SK-N-SH (cell line): ENCODE measurements at regions not wholly inside any gene's neighbourhood (a gene's known extent, or its start where the extent isn't known, plus 50 kb on each side); places are given as distances from the start of the nearest gene placed in this dataset.

Source experiments
- CTCF ChIA-PET: fragments of 300-600, 350-600 bp; formaldehyde crosslinking; extraction: SDS; loops from one replicate; lab custom pipeline; 2021; lab: Yijun Ruan, JAX
- POLR2A ChIA-PET: fragments of 350-600 bp; sonication (Branson Sonifier 250); formaldehyde crosslinking; extraction: SDS; loops from one replicate; lab custom pipeline; 2020; ENCODE audit warnings: antibody characterized with exemption, inconsistent platforms; lab: Yijun Ruan, JAX
- DNase-seq: peaks from one replicate; pipeline ENCODE4 v3.0.0; 2012
- H2AFZ ChIP-seq: fragments of 200-600 bp; sonication (generic); 2 replicates; pipeline ENCODE4 v1.8.1; 2016; ENCODE audit warnings: antibody characterized with exemption, mild to moderate bottlenecking, low read depth
- H3F3A ChIP-seq: fragments of 200-600 bp; sonication (generic); replicated peaks from 2 replicates; pipeline ENCODE3; 2016; ENCODE audit warnings: antibody characterized with exemption, mild to moderate bottlenecking; ENCODE audit not compliant: insufficient read depth
- H3K27ac ChIP-seq, 2 experiments: fragments of 200-500 bp in 1 of 2; fragments of 200-600 bp in 1 of 2; sonication (Bioruptor generic) in 1 of 2; sonication (generic), shearing (Covaris generic) in 1 of 2; 2 replicates each; pipeline versions ENCODE4 v1.5.1 to v1.6.1; 2014 to 2016; ENCODE audit warnings: low read depth in 2 of 2, inconsistent platforms in 1 of 2, low read length in 1 of 2, mild to moderate bottlenecking in 1 of 2, mixed read lengths in 1 of 2
- H3K27me3 ChIP-seq: fragments of 200-600 bp; sonication (generic), shearing (Covaris generic); 2 replicates; pipeline ENCODE4 v1.6.1; 2016; ENCODE audit warnings: mixed run types; ENCODE audit not compliant: insufficient read depth
- H3K36me3 ChIP-seq, 2 experiments: fragments of 200-500 bp in 1 of 2; fragments of 200-600 bp in 1 of 2; sonication (Bioruptor generic) in 1 of 2; sonication (generic) in 1 of 2; replicated peaks in 1 of 2; 2 replicates each; pipeline versions ENCODE3 to v1.5.1; 2014 to 2016; ENCODE audit warnings: low read length in 1 of 2, mild to moderate bottlenecking in 1 of 2; ENCODE audit not compliant: insufficient read depth in 2 of 2, control insufficient read depth in 1 of 2
- H3K4me1 ChIP-seq, 2 experiments: fragments of 200-500 bp in 1 of 2; fragments of 200-600 bp in 1 of 2; sonication (Bioruptor generic) in 1 of 2; sonication (generic), shearing (Covaris generic) in 1 of 2; 2 replicates each; pipeline versions ENCODE4 v1.5.1 to v1.6.1; 2014 to 2016; ENCODE audit warnings: low read depth in 1 of 2, low read length in 1 of 2, mixed run types in 1 of 2; ENCODE audit not compliant: insufficient read depth in 2 of 2, control insufficient read depth in 1 of 2
- H3K4me2 ChIP-seq: fragments of 200-600 bp; sonication (generic), shearing (Covaris generic); 2 replicates; pipeline ENCODE4 v1.6.1; 2017; ENCODE audit warnings: mixed run types
- H3K4me3 ChIP-seq, 2 experiments: fragments of 200-500 bp in 1 of 2; fragments of 200-600 bp in 1 of 2; sonication (Bioruptor generic) in 1 of 2; sonication (generic), shearing (Covaris generic) in 1 of 2; 2 replicates each; pipeline versions ENCODE4 v1.5.1 to v1.8.1; 2014 to 2016; ENCODE audit warnings: low read depth in 2 of 2, inconsistent platforms in 1 of 2, low read length in 1 of 2, mild to moderate bottlenecking in 1 of 2, mixed read lengths in 1 of 2, moderate library complexity in 1 of 2
- H3K79me2 ChIP-seq: fragments of 200-600 bp; sonication (generic); 2 replicates; pipeline ENCODE4 v1.8.1; 2017; ENCODE audit warnings: mild to moderate bottlenecking; ENCODE audit not compliant: insufficient read depth
- H3K9ac ChIP-seq: fragments of 200-600 bp; sonication (generic); 2 replicates; pipeline ENCODE4 v1.6.1; 2017; ENCODE audit warnings: mixed run types
- H3K9me2 ChIP-seq: fragments of 200-600 bp; sonication (generic); 2 replicates; pipeline ENCODE4 v1.6.1; 2017; ENCODE audit warnings: mixed run types
- H3K9me3 ChIP-seq: fragments of 200-600 bp; sonication (generic); 2 replicates; pipeline ENCODE4 v1.6.1; 2017; ENCODE audit warnings: mixed run types, mild to moderate bottlenecking, moderate library complexity
- H4K20me1 ChIP-seq: fragments of 200-600 bp; sonication (generic); 2 replicates; pipeline ENCODE4 v1.6.1; 2017; ENCODE audit warnings: mild to moderate bottlenecking, mixed run types; ENCODE audit not compliant: insufficient read depth
- EP300 ChIP-seq, 2 experiments: IDR thresholded peaks; 2 replicates each; pipeline versions ENCODE4 v1.4.0 to v1.6.1; 2012; ENCODE audit warnings: borderline replicate concordance in 1 of 2, low read depth in 1 of 2, low read length in 1 of 2
- FOSL2 ChIP-seq: IDR thresholded peaks from 2 replicates; pipeline ENCODE4 v1.4.0; 2012; ENCODE audit warnings: low read depth, mild to moderate bottlenecking, moderate library complexity, borderline replicate concordance
- GABPA ChIP-seq: IDR thresholded peaks from 2 replicates; pipeline ENCODE4 v1.4.0; 2012; ENCODE audit warnings: low read depth, mild to moderate bottlenecking
- NFIC ChIP-seq: IDR thresholded peaks from 2 replicates; pipeline ENCODE4 v1.4.0; 2012; ENCODE audit warnings: borderline replicate concordance
- POLR2AphosphoS5 ChIP-seq: IDR thresholded peaks from 2 replicates; pipeline ENCODE4 v1.6.1; 2012; ENCODE audit warnings: low read depth, low read length
- RAD21 ChIP-seq: IDR thresholded peaks from 2 replicates; pipeline ENCODE4 v1.6.1; 2012; ENCODE audit warnings: mild to moderate bottlenecking, low read length
- RCOR1 ChIP-seq: fragments of 150-350 bp; IDR thresholded peaks from 2 replicates; pipeline ENCODE4 v1.6.1; 2017; ENCODE audit warnings: antibody characterized with exemption, low read length
- RXRA ChIP-seq: IDR thresholded peaks from 2 replicates; pipeline ENCODE4 v1.4.0; 2012; ENCODE audit warnings: low read depth, mild to moderate bottlenecking, borderline replicate concordance
- TCF12 ChIP-seq: IDR thresholded peaks from 2 replicates; pipeline ENCODE4 v1.4.0; 2012
- WGBS: methylation state at CpG from one replicate; pipeline ENCODE4 v1.1.6; 2017; ENCODE audit warnings: low lambda C conversion rate; 5-methylcytosine and 5-hydroxymethylcytosine counted together
- TF ChIP-seq, protein P1 (sequence below): IDR thresholded peaks from 2 replicates; pipeline ENCODE4 v1.6.1; 2012; ENCODE audit warnings: mild to moderate bottlenecking, low read depth, low read length, moderate library complexity
- TF ChIP-seq, protein P2 (sequence below): fragments of 150-350 bp; IDR thresholded peaks from 2 replicates; pipeline ENCODE4 v1.6.1; 2017; ENCODE audit warnings: antibody characterized with exemption, low read length, low read depth, borderline replicate concordance
- TF ChIP-seq, protein P3 (sequence below): IDR thresholded peaks from 2 replicates; pipeline ENCODE4 v1.4.0; 2012; ENCODE audit warnings: low read depth, borderline replicate concordance

DNA sequence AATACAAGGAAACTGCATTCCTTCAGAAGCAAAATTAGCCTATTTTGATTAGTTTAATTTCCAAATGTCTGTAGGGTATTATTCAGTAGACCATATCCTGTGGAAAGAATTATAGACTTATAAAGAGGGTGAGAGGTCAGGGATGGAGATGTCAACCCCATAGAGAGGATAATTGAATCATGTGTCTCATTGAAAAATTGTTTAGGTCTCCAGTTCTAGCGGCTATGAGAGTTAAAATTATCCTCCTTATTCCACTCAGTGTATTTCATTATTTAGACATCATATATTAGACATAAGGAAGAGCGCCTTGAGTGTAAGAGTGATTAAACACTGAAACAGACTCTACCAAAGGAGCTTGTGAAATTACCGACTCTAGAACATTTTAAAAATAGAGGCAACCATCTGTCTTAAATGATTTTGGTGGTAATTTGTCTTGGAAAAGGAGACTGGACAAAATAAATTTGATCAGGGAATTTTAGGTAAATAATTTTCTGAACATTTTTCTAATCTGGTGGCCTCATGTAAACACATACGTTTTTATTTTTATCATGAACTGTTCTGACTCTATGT lies 654.4 kb upstream of the TENM3 start:
- ChIA-PET POLR2A (no interaction called here), CTCF (no interaction called here)
- H3K4me3 ChIP-seq, result no peak overlapping the region
- H3K27ac ChIP-seq, result no peak overlapping the region
- no peak overlapping the region for H3K4me2 ChIP-seq
- no peaks in the 10 kb centered on the region for H3K27me3 ChIP-seq
- WGBS, result 56% methylated on average over 4 of the region's 4 CpGs
- TF ChIP-seq FOSL2, result no peak
- no peak for TF ChIP-seq RXRA
- TF ChIP-seq GABPA, result no peak
- no peak for TF ChIP-seq EP300 (IDR thresholded peaks at IDR 0.05; ENCODE audit: borderline replicate concordance in 1 of 2, low read depth in 1 of 2, low read length in 1 of 2)
- TF ChIP-seq, protein P1, sequence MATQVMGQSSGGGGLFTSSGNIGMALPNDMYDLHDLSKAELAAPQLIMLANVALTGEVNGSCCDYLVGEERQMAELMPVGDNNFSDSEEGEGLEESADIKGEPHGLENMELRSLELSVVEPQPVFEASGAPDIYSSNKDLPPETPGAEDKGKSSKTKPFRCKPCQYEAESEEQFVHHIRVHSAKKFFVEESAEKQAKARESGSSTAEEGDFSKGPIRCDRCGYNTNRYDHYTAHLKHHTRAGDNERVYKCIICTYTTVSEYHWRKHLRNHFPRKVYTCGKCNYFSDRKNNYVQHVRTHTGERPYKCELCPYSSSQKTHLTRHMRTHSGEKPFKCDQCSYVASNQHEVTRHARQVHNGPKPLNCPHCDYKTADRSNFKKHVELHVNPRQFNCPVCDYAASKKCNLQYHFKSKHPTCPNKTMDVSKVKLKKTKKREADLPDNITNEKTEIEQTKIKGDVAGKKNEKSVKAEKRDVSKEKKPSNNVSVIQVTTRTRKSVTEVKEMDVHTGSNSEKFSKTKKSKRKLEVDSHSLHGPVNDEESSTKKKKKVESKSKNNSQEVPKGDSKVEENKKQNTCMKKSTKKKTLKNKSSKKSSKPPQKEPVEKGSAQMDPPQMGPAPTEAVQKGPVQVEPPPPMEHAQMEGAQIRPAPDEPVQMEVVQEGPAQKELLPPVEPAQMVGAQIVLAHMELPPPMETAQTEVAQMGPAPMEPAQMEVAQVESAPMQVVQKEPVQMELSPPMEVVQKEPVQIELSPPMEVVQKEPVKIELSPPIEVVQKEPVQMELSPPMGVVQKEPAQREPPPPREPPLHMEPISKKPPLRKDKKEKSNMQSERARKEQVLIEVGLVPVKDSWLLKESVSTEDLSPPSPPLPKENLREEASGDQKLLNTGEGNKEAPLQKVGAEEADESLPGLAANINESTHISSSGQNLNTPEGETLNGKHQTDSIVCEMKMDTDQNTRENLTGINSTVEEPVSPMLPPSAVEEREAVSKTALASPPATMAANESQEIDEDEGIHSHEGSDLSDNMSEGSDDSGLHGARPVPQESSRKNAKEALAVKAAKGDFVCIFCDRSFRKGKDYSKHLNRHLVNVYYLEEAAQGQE, result no peak
- TF ChIP-seq, protein P2, sequence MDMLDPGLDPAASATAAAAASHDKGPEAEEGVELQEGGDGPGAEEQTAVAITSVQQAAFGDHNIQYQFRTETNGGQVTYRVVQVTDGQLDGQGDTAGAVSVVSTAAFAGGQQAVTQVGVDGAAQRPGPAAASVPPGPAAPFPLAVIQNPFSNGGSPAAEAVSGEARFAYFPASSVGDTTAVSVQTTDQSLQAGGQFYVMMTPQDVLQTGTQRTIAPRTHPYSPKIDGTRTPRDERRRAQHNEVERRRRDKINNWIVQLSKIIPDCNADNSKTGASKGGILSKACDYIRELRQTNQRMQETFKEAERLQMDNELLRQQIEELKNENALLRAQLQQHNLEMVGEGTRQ, result no peak
- TF ChIP-seq, protein P3, sequence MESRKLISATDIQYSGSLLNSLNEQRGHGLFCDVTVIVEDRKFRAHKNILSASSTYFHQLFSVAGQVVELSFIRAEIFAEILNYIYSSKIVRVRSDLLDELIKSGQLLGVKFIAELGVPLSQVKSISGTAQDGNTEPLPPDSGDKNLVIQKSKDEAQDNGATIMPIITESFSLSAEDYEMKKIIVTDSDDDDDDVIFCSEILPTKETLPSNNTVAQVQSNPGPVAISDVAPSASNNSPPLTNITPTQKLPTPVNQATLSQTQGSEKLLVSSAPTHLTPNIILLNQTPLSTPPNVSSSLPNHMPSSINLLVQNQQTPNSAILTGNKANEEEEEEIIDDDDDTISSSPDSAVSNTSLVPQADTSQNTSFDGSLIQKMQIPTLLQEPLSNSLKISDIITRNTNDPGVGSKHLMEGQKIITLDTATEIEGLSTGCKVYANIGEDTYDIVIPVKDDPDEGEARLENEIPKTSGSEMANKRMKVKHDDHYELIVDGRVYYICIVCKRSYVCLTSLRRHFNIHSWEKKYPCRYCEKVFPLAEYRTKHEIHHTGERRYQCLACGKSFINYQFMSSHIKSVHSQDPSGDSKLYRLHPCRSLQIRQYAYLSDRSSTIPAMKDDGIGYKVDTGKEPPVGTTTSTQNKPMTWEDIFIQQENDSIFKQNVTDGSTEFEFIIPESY, result no peak
- no peak for TF ChIP-seq RCOR1
- no peak for TF ChIP-seq POLR2AphosphoS5
- TF ChIP-seq NFIC, result no peak
- no peaks in the 10 kb centered on the region for H3F3A ChIP-seq
- DNase-seq, result no peak
- no peak overlapping the region for H2AFZ ChIP-seq
- H3K79me2 ChIP-seq, result no peaks in the 10 kb centered on the region
- H3K9me3 ChIP-seq, result no peaks in the 10 kb centered on the region
- no peaks in the 10 kb centered on the region for H4K20me1 ChIP-seq
- H3K36me3 ChIP-seq, result no peaks in the 10 kb centered on the region
- no peaks in the 10 kb centered on the region for H3K4me1 ChIP-seq
- H3K9me2 ChIP-seq, result no peaks in the 10 kb centered on the region
- no peak overlapping the region for H3K9ac ChIP-seq

DNA sequence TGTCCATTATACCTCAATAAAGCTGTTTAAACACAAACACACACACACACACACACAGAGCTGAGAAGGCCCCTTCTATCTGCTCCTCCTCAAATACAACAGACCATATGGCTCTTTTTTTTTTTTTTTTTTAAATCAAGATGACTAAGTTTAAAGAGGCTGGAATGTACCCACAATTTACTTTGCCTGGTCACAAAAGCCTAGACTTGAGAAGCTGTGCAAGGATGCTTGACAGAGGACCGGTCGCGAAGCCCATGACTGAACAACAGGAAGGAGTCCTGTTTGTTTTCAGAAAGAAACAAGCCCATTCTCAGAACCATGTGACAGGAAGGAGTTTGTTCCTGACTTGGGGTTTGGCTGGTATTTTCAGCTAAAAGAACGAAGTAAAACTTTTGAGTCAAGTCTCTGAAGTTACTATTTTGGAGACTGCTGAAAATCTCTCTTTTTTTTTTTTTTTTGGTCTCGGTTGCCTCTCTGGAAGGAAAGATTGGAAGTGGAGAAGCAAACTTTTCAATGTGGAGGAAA lies 650.9 kb upstream of the TENM3 start:
- H2AFZ ChIP-seq, result no peak overlapping the region
- no peaks in the 10 kb centered on the region for H3K79me2 ChIP-seq
- no peaks in the 10 kb centered on the region for H3K27me3 ChIP-seq
- no peaks in the 10 kb centered on the region for H4K20me1 ChIP-seq
- TF ChIP-seq RAD21, result no peak
- TF ChIP-seq TCF12, result no peak
- TF ChIP-seq, all 33 proteins: peak for 0
- Histone ChIP-seq H3K27ac (no peak overlapping the region), H3K4me3 (no peak overlapping the region), H3K36me3 (no peaks in the 10 kb centered on the region), H3K4me1 (no peaks in the 10 kb centered on the region; a peak in 1 of 4 replicates), H3K9ac (no peak overlapping the region), H3F3A (no peaks in the 10 kb centered on the region), H3K4me2 (no peak overlapping the region), H3K9me3 (no peaks in the 10 kb centered on the region), H3K9me2 (no peaks in the 10 kb centered on the region)
- CTCF ChIA-PET, result no interaction called here
- DNase-seq, result no peak
- WGBS, result 74% methylated on average over 5 of the region's 5 CpGs
- POLR2A ChIA-PET, result no interaction called here
